Kidney (tissue), 13 donors: ENCODE measurements at regions not wholly inside any gene's neighbourhood (a gene's known extent, or its start where the extent isn't known, plus 50 kb on each side); places are given as distances from the start of the nearest gene placed in this dataset.

Experiments used
- DNase-seq, 5 donors: peaks; one replicate each; pipeline ENCODE4 v3.0.0-alpha.2; 2013 to 2020
- FAIRE-seq: peaks from 2 replicates; lab custom pipeline; 2012; peaks lifted over from hg19 to GRCh38; lab: Jason Lieb, UNC
- H3K27ac ChIP-seq, 2 donors: one replicate each; pipeline ENCODE4 v1.7.0; 2013; ENCODE audit warnings: low read depth in 2 of 2, low read length in 2 of 2, inconsistent platforms in 1 of 2
- H3K27me3 ChIP-seq: one replicate; pipeline ENCODE4 v1.7.1; 2013; ENCODE audit warnings: low read length, inconsistent platforms; ENCODE audit not compliant: control insufficient read depth, insufficient read depth
- H3K36me3 ChIP-seq, 3 donors: one replicate each; pipeline versions ENCODE4 v1.7.0 to v1.7.1; 2013; ENCODE audit warnings: low read length in 3 of 3, control low read depth in 1 of 3, inconsistent platforms in 1 of 3; ENCODE audit not compliant: insufficient read depth in 3 of 3, control insufficient read depth in 2 of 3
- H3K4me1 ChIP-seq, 3 donors: one replicate each; pipeline versions ENCODE4 v1.7.0 to v1.7.1; 2013; ENCODE audit warnings: low read length in 3 of 3, inconsistent platforms in 1 of 3, low read depth in 1 of 3; ENCODE audit not compliant: control insufficient read depth in 2 of 3, insufficient read depth in 2 of 3
- H3K4me3 ChIP-seq, 3 donors: one replicate each; pipeline versions ENCODE4 v1.7.0 to v1.8.1; 2013; ENCODE audit warnings: low read length in 3 of 3, control low read depth in 1 of 3, inconsistent platforms in 1 of 3
- H3K9ac ChIP-seq, 3 donors: one replicate each; pipeline versions ENCODE4 v1.7.0 to v1.7.1; 2013; ENCODE audit warnings: low read length in 3 of 3, control low read depth in 1 of 3, inconsistent platforms in 1 of 3
- H3K9me3 ChIP-seq, 3 donors: one replicate each; pipeline versions ENCODE4 v1.7.0 to v1.7.1; 2013; ENCODE audit warnings: low read length in 3 of 3, control low read depth in 1 of 3, inconsistent platforms in 1 of 3; ENCODE audit not compliant: control insufficient read depth in 2 of 3, insufficient read depth in 1 of 3
- intact Hi-C: fragments of 100-400 bp; cut with DNase I; formaldehyde crosslinking; loops from one replicate; pipeline ENCODE4 v1.11.1; 2022
- TF ChIP-seq, protein P1 (sequence below): IDR thresholded peaks from 3 replicates; pipeline ENCODE4 v1.5.1; 2012; ENCODE audit warnings: mild to moderate bottlenecking, moderate library complexity, borderline replicate concordance; ENCODE audit not compliant: insufficient read depth; ENCODE audit errors: extremely low read depth
- donor health status: control.
- donor health status: control.
- donor health status: control.
- donor health status: control.
- donor health status: control.
- donor health status: DM: yes; HTN: yes; CAD: no.
- donor health status: Normal renal cell carcinoma (clear cell type).

DNA sequence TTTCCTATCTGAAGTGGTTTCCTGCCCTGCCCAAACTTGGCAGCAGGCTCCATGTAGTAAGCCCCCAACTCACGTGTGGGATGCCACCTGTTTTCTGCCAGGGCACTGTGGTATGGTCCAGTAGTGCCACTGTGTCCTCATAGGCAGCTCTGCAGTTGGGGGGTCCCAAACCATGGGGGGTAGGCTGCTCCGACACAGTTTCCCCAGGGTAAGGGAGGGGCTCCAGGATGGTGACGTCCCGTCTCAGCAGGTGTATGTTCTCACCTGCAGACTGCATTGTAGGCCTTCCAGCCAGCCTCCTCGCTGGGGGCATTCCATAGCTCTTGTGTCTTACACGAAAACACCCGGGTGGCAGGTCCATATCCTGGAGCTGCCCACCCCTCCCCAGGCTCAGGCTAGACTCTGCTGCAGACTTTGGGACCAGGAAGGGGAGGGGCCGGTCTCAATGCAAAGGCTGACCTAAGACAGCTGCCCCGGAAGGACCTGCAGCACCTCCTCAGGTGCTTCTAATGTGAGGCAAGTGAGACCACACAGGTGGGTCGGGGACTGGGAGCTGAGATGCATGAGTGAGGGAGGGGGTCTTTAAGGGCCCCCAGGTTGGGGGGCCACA, 330.5 kb upstream of the IRX4 start:
- no peak for FAIRE-seq
- intact Hi-C loops, result no loop called here

GRCh38 chr5:2212481-2212880, 329.8 kb upstream of the IRX4 start:
- no peak overlapping the region for H3K27ac ChIP-seq
- H3K36me3 ChIP-seq, result no peaks in the 10 kb centered on the region
- FAIRE-seq (no peak), DNase-seq (no peak)
- no peaks in the 10 kb centered on the region for H3K9me3 ChIP-seq
- TF ChIP-seq, protein P1, sequence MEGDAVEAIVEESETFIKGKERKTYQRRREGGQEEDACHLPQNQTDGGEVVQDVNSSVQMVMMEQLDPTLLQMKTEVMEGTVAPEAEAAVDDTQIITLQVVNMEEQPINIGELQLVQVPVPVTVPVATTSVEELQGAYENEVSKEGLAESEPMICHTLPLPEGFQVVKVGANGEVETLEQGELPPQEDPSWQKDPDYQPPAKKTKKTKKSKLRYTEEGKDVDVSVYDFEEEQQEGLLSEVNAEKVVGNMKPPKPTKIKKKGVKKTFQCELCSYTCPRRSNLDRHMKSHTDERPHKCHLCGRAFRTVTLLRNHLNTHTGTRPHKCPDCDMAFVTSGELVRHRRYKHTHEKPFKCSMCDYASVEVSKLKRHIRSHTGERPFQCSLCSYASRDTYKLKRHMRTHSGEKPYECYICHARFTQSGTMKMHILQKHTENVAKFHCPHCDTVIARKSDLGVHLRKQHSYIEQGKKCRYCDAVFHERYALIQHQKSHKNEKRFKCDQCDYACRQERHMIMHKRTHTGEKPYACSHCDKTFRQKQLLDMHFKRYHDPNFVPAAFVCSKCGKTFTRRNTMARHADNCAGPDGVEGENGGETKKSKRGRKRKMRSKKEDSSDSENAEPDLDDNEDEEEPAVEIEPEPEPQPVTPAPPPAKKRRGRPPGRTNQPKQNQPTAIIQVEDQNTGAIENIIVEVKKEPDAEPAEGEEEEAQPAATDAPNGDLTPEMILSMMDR, result no peak
- H3K27me3 ChIP-seq, result peaks cover 6% of the 10 kb centered on the region
- H3K9ac ChIP-seq, result no peak overlapping the region
- no peak overlapping the region for H3K4me3 ChIP-seq
- H3K4me1 ChIP-seq, result no peaks in the 10 kb centered on the region
- intact Hi-C loops, result no loop called here

More for the DNA sequence above, 330.5 kb upstream of the IRX4 start:
- TF ChIP-seq, protein P1, result no peak
- Histone ChIP-seq H3K9ac (no peak overlapping the region), H3K27me3 (peaks cover 6% of the 10 kb centered on the region), H3K4me1 (no peaks in the 10 kb centered on the region), H3K27ac (no peak overlapping the region), H3K36me3 (no peaks in the 10 kb centered on the region), H3K4me3 (no peak overlapping the region), H3K9me3 (no peaks in the 10 kb centered on the region)
- no peak for DNase-seq

GRCh38 chr5:2208239-2208544, 325.5 kb upstream of the IRX4 start:
- TF ChIP-seq, protein P1, result no peak
- peaks cover 3% of the 10 kb centered on the region for H3K27me3 ChIP-seq
- H3K27ac ChIP-seq, result no peak overlapping the region
- no peak for DNase-seq
- no peaks in the 10 kb centered on the region for H3K4me1 ChIP-seq
- no peaks in the 10 kb centered on the region for H3K9me3 ChIP-seq
- FAIRE-seq, result no peak
- H3K9ac ChIP-seq, result no peak overlapping the region
- H3K36me3 ChIP-seq, result no peaks in the 10 kb centered on the region
- intact Hi-C loops, result no loop called here
- no peak overlapping the region for H3K4me3 ChIP-seq
